DMS153 treated with DMSO at 0.1 percent for 48 hours (cell line): ENCODE measurements at regions not wholly inside any gene's neighbourhood (a gene's known extent, or its start where the extent isn't known, plus 50 kb on each side); places are given as distances from the start of the nearest gene placed in this dataset.

ENCODE experiments used
- DNase-seq: peaks from one replicate; lab custom pipeline; 2025; ENCODE audit not compliant: unreplicated experiment; lab: John Stamatoyannopoulos, UW

DNA sequence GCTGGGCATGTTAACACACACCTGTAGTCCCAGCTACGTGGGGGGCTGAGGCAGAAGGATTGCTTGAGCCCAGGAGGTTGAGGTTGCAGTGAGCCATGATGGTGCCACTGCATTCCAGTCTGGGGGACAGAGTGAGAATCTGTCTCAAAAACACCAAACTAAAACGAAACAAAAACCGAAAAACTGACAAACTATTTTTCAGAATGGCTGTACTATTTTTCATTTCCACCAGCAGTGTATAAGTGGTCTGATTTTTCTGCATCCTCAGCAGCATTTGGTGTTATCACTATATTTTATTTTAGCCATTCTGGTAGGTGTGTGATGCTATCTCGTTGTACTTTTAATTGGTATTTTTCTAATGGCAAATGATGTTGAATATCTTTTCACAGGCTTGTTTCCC is 95.2 kb downstream of the PDCL3 start:
- no peak for DNase-seq

DNA sequence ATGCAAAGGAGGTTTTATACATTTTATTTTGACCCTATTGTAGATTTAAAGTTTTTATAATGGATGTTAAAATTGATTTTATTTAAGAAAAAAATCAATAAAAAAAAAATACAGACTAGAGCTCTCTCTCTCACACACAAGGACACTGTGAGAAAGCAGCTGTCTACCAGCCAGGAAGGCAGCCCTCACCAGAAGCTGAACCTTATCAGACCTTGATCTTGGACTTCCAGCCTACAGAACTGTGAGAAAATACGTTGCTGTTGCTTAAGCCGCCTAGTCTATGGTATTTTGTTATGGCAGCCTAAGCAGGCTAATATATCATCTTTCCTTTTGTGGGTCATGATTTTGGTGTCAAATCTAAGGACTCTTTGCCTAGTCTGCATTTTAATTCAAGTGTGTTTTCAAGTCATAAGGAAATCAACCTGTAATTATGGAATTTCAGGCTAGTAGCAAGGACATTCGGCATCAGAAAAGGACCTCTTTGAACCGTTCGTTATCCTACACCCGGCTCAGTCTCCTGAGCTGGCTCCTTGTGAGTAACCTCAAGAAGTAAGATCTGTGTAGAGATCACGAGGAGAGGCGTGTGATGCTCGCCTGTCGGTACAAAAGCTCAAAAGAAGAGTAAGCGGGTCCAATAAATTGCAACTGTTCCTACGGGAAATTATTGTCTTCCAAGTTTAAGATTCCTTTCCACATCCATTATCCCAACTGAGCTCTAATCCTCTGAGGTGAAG is 98.2 kb downstream of the PDCL3 start:
- no peak for DNase-seq

- no peak for DNase-seq
These were observed 100.1 kb downstream of the PDCL3 start for GRCh38 chr2:100662866-100663265.

DNA sequence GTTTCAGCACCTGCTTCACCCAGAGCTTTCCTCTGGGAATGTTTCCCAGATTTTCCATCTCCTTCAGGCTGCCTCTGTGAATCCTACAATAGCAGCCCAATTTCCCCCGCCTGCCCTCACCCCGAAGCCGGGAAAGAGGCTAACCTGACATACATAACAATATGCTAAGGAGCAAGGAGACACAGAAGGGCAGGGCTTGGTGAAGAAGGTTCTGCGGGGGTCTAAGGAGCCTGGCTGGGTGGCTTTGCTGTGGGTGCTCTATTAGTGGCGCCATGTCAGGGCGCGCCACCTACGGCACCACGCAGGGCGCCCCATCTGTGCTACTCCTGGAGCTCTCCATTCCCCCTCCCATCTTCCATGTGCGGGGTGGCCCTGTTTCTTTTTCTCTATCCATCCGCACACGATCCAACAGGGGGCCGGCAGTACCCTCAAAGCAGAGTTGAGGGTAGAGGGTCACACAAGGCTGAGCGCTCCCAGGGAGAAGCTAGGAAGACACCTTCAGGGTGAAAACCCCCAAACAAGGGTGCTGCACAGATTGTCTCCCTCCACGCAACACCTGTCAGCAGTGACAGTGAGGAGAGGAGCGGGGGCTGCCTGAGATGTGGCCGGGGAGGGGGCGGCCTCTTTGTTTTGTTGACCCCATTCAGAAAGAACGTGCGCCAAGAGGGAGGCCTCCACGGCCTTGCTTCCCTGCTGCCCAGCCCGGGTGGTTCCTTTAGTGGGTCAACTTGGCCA is 101.4 kb downstream of the PDCL3 start:
- no peak for DNase-seq

GRCh38 chr2:100664756-100665101 is 101.9 kb downstream of the PDCL3 start:
- DNase-seq: no peak

DNA sequence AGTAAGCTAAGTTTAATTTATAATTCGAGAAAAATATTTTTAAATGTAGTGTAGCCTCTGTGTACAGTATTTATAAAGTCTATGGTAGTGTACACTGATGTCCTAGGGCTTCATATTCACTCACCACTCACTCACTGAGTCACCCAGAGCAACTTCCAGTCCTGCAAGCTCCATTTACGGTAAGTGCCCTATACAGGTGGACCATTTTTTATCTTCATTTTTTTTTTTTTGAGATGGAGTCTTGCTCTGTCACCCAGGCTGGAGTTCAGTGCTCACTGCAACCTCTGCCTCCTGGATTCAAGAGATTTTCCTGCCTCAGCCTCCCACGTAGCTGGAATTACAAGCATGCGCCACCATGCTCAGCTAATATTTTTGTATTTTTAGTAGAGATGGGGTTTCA is 104.2 kb downstream of the PDCL3 start:
- DNase-seq: no peak

- DNase-seq: no peak
These were observed 105.0 kb downstream of the PDCL3 start for GRCh38 chr2:100667801-100668200.

DNA sequence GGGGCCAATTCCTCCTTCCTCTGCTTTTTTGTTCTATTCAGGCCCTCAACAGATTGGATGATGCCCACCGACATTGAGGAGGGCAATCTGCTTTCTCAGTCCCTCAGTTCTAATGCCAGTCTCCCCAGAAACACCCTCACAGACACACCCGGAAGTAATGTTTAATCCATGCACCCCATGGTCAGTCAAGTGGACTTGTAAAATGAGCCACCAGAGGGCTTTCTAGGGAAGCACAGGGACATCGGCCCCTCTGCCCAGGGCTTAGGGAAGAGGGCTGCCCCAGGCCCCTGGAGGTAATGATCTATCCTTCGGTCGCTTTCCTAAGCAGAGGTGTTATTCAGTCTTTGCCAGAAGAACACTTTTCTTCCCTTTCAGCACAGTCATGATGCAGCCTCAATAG is 107.4 kb downstream of the PDCL3 start:
- no peak for DNase-seq

- DNase-seq: no peak
These were observed 110.3 kb downstream of the PDCL3 start for GRCh38 chr2:100673115-100673514.

DNA sequence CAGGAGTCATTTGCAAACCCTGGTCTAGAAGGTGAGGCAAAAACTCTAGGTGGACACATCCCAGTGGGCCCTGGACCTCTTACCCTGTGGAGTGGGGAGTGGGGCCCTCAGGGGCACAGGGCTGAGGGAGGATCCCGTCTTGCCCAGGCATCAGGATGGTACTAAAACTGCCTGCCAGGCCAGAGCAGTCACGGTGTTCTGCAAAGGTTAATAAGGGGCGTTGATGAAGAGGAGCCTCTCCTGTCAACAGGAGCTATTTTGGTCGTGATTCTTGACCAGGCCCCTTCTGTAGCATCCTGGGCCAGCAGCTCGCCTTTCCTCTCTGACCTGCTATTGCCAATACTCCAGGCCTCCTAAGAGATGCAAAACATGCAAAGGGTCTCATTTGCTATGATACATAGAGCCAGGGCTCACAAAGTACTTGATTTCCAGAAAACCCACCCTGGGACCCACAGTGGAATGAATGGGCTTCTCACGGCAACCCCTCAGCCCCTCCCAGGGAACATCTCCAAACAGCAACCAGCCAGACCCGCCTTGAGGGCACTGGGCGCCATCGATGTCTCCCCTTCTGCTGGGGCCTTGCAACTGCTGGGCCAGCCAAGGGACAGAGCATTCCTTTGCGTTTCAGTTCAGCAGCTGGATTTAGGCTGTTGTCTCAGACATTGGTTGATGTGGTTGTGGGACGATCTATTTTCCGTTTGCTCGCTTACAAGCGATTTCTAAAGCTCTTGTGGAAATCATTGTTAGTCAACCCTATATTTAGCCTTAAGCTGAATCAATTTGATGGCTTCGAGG is 111.1 kb downstream of the PDCL3 start:
- no peak for DNase-seq

- DNase-seq: no peak
These were observed 111.9 kb downstream of the PDCL3 start for GRCh38 chr2:100674666-100675065.

DNA sequence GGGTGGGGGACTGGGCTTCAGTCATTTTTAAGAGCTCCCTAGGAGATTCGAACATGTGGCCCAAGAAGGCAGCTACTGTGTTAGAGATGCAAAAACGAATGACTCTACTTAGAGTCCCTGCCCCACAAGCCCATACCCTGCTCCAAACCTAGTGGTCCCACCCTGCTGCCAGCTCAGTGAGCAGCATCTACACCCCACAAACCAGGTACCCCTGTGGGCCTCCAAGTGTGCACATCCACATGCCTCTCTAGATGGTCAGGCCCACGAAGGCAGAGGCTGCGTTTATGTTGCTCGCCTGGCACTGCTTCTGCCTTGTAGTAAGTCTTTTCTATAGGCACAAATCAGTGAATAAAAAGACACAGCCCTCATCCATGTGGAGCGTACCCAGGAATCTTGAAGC is 112.6 kb downstream of the PDCL3 start:
- DNase-seq: no peak

DNA sequence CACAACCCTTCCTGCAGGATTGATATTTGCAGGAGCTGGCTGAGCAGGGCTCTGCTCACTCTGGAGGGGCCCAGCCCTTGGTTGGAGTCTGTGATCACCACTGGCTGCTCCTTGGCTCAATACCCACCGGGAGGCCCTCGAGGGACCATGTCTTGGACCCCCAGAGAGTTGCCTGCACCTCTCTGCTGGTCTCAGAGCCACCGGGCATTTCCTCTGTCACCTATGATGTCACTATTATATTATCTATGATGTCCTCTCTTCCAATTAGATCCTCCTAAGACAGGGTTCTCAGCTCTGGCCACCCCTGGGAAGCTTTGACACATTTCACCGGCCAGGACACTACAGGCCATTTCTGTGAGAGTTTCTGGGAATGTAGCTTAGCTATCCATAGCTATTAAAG is 113.1 kb downstream of the PDCL3 start:
- no peak for DNase-seq

DNA sequence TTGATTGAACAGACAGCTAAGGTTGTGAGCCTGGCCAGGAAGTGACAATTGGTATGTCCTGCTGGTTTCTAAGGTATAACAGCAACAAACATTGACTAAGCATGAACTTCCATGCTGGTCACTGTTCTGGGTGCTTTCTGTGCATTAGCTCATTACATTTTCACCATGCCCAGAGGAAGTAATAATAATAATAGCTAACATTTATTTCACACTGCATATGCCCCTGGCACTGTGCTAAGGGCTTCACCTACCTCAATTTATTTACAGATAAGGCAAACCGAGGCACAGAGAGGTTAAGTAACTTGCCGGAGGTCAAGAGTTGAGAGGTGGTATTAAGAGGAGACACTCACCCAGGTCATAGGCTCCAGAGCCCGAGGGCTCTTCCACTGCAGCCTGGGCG is 113.6 kb downstream of the PDCL3 start:
- DNase-seq: no peak

GRCh38 chr2:100677611-100678185 is 114.9 kb downstream of the PDCL3 start:
- DNase-seq: no peak

DNA sequence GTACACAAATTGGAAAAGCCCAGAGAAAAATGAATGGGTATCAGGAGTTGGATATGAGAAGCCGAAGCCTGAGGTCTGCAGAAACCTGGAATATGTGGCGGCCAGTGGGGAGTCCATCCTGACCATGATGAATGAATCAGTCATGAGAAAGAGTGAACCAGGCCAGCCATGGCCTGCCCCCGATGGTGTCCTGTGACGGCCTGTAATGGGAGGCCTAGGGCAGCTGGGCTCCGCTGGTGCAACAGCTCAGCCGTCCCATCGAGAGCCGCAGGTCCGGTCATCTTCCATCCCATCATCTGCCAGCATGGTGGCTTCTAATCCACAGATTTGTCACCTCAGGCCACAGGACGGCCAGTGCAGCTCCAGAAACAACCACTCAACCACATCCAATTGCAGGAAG is 116.4 kb downstream of the PDCL3 start:
- DNase-seq: no peak

- no peak for DNase-seq
These were observed 119.7 kb downstream of the PDCL3 start for GRCh38 chr2:100682536-100682935.

GRCh38 chr2:100683231-100683630 is 120.4 kb downstream of the PDCL3 start:
- no peak for DNase-seq

DNA sequence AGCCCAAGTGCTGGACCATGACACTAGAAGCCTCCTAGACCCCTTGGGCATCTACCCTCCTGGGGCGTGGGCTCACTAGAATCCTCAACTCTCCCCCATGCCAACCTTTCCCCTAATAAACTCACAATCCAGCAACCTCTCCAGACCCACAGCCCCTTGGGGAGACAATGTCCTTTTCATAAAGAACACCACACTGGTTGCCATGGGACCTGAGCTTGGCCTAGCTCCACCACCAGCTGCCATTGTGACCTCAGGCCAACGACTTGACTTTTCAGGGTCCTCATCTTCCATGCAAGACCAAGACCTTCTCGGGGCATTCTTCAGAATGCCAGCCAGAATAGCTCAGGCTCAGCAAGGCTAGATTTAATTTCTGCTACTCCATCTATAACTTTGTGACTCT is 128.1 kb upstream of the NPAS2 start:
- no peak for DNase-seq

- no peak for DNase-seq
These were observed 127.6 kb upstream of the NPAS2 start for GRCh38 chr2:100692381-100692780.

DNA sequence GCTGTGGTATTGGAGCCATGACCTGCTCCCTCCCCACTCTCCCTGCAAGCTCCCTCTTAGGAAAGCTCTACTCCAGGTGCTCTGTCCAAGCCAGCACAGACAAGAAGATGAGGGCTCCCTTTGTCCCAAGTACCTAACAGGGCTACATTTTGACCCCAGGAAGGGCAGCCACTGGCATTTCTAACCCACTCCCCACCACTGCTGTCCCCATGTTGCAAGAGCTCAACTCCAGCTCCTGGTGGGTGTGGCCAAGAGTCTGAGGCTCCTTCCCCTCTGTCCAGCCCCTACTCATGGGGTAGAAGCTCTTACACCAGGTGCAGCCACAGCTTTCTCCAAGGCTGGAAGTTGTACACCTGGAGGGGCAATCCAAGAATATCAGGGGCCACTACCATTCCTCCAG is 127.0 kb upstream of the NPAS2 start:
- no peak for DNase-seq

- DNase-seq: no peak
These were observed 120.8 kb upstream of the NPAS2 start for GRCh38 chr2:100699131-100699530.
